Panc1 (cell line): ENCODE measurements at regions not wholly inside any gene's neighbourhood (a gene's known extent, or its start where the extent isn't known, plus 50 kb on each side); places are given as distances from the start of the nearest gene placed in this dataset.

Experiments
- ATAC-seq: fragments of 200-7000 bp; cut with Tn5 transposase; 2 replicates; pipeline ENCODE4 v1.9.1; 2020; ENCODE audit warnings: mild to moderate bottlenecking, moderate library complexity
- BruUV-seq: library from RNA; stranded (reverse); fragments of 400-500 nt; replicated peaks from 2 replicates; lab custom pipeline; 2021; lab: Mats Ljungman, UMichigan
- CTCF ChIA-PET: fragments of 300-600 bp; sonication (Branson Sonifier 250); formaldehyde crosslinking; loops from one replicate; lab custom pipeline; 2022; ENCODE audit warnings: antibody characterized with exemption; lab: Charles Lee
- POLR2A ChIA-PET: fragments of 300-600 bp; sonication (Branson Sonifier 250); formaldehyde crosslinking; loops from one replicate; lab custom pipeline; 2022; ENCODE audit warnings: antibody characterized with exemption; lab: Charles Lee
- DNase-seq: peaks from one replicate; pipeline ENCODE4 v3.0.0-alpha.2; 2010; ENCODE audit warnings: low read depth, low spot score
- H3K27ac ChIP-seq: 2 replicates; pipeline ENCODE4 v1.5.1; 2011; ENCODE audit warnings: mild to moderate bottlenecking, low read length, inconsistent platforms
- H3K27me3 ChIP-seq: fragments of 200-500 bp; sonication (Bioruptor generic); 2 replicates; pipeline ENCODE4 v1.6.0; 2014; ENCODE audit warnings: low read length, inconsistent platforms; ENCODE audit not compliant: control insufficient read depth, insufficient read depth
- H3K36me3 ChIP-seq: fragments of 200-500 bp; sonication (Bioruptor generic); 2 replicates; pipeline ENCODE4 v1.5.1; 2014; ENCODE audit warnings: inconsistent platforms, mild to moderate bottlenecking, low read length, moderate library complexity; ENCODE audit not compliant: control insufficient read depth, insufficient read depth
- H3K4me1 ChIP-seq: 2 replicates; pipeline ENCODE4 v1.5.1; 2011; ENCODE audit warnings: inconsistent platforms, mild to moderate bottlenecking, low read length, moderate library complexity; ENCODE audit not compliant: control insufficient read depth, insufficient read depth
- H3K4me3 ChIP-seq, 2 experiments: 2 replicates each; pipeline ENCODE4 v1.5.1; 2011 to 2012; ENCODE audit warnings: low read depth in 2 of 2, low read length in 2 of 2, mild to moderate bottlenecking in 2 of 2, inconsistent platforms in 1 of 2, moderate library complexity in 1 of 2
- H3K9me3 ChIP-seq: fragments of 200-500 bp; sonication (Bioruptor generic); 2 replicates; pipeline ENCODE4 v1.5.1; 2014; ENCODE audit warnings: low read depth, mild to moderate bottlenecking, inconsistent platforms, low read length, moderate library complexity; ENCODE audit not compliant: control insufficient read depth, insufficient read depth
- CTCF ChIP-seq: fragments of 450-650 bp; IDR thresholded peaks from 2 replicates; pipeline ENCODE4 v1.5.1; 2017; ENCODE audit warnings: mild to moderate bottlenecking
- POLR2AphosphoS5 ChIP-seq: IDR thresholded peaks from 2 replicates; pipeline ENCODE4 v1.6.1; 2012; ENCODE audit warnings: mild to moderate bottlenecking, low read depth, low read length, moderate library complexity
- REST ChIP-seq, 2 experiments: IDR thresholded peaks; 2 replicates each; pipeline ENCODE4 v1.6.1; 2011 to 2012; ENCODE audit warnings: low read depth in 2 of 2, control low read depth in 1 of 2, low read length in 1 of 2, mild to moderate bottlenecking in 1 of 2, moderate library complexity in 1 of 2; ENCODE audit not compliant: insufficient read depth in 1 of 2
- SIN3A ChIP-seq: IDR thresholded peaks from 2 replicates; pipeline ENCODE4 v1.6.1; 2012; ENCODE audit warnings: low read depth, mild to moderate bottlenecking, low read length, moderate library complexity, borderline replicate concordance; ENCODE audit not compliant: insufficient read depth
- TCF7L2 ChIP-seq: IDR thresholded peaks from 2 replicates; pipeline ENCODE4 v1.6.1; 2011; ENCODE audit warnings: mild to moderate bottlenecking, low read depth, low read length, inconsistent platforms
- in situ Hi-C: cut with HindIII; loops from 2 replicates; pipeline ENCODE4 v1.10.0; 2016; ENCODE audit warnings: low sequenced_read_pairs, low pct_unique_long_range_greater_than_20kb
- intact Hi-C: fragments of 100-400 bp; cut with micrococcal nuclease; formaldehyde crosslinking; loops from one replicate; pipeline ENCODE4 v1.10.0; 2022; ENCODE audit not compliant: unreplicated experiment

- ChIA-PET CTCF (no interaction called here), POLR2A (no interaction called here)
- intact Hi-C loops (no loop called here), in situ Hi-C loops (no loop called here)
- H3K27me3 ChIP-seq, result no peaks in the 10 kb centered on the region
- TF ChIP-seq SIN3A, result no peak
- TF ChIP-seq REST (IDR thresholded peaks at IDR 0.05; ENCODE audit: insufficient read depth in 1 of 2, low read depth in 2 of 2, low read length in 1 of 2), result peak in 1 of 2 experiments; percentile 69; a peak in 2 of 4 replicates
- no peak for TF ChIP-seq TCF7L2
- TF ChIP-seq CTCF, result no peak
- TF ChIP-seq POLR2AphosphoS5, result no peak
- H3K36me3 ChIP-seq, result no peaks in the 10 kb centered on the region
- no peaks in the 10 kb centered on the region for H3K9me3 ChIP-seq
- no peaks in the 10 kb centered on the region for H3K4me1 ChIP-seq
- H3K4me3 ChIP-seq, result no peak overlapping the region
- no peak overlapping the region for H3K27ac ChIP-seq
- DNase-seq, result no peak
- ATAC-seq, result no peak
- no TSS peak for BruUV-seq
Measured at GRCh38 chr21:23522751-23523150, 2084.5 kb downstream of the MRPL39 start.

GRCh38 chr21:23507501-23507900 is 2099.8 kb downstream of the MRPL39 start:
- no peak for TF ChIP-seq SIN3A
- no peak for TF ChIP-seq REST (IDR thresholded peaks at IDR 0.05; ENCODE audit: insufficient read depth in 1 of 2, low read depth in 2 of 2, low read length in 1 of 2)
- intact Hi-C loops (no loop called here), in situ Hi-C loops (no loop called here)
- no peaks in the 10 kb centered on the region for H3K9me3 ChIP-seq
- H3K27me3 ChIP-seq, result no peaks in the 10 kb centered on the region
- ChIA-PET CTCF (no interaction called here), POLR2A (no interaction called here)
- no TSS peak for BruUV-seq
- H3K36me3 ChIP-seq, result no peaks in the 10 kb centered on the region
- no peak overlapping the region for H3K4me3 ChIP-seq
- DNase-seq (no peak), ATAC-seq (no peak)
- no peaks in the 10 kb centered on the region for H3K4me1 ChIP-seq
- H3K27ac ChIP-seq, result no peak overlapping the region
